Adrenal gland (tissue), 5 donors: ENCODE measurements at regions not wholly inside any gene's neighbourhood (a gene's known extent, or its start where the extent isn't known, plus 50 kb on each side); places are given as distances from the start of the nearest gene placed in this dataset.

Experiments
- CTCF ChIP-seq, 6 experiments: fragments of 450-650 bp in 4 of 6; fragments of 200-600 bp in 2 of 6; sonication (generic) in 1 of 6; IDR thresholded peaks; 1 replicate in 5 of 6; 2 replicates in 1 of 6; pipeline versions ENCODE4 v1.5.1 to v1.8.0; 2016 to 2021; ENCODE audit warnings: antibody characterized with exemption in 6 of 6, mild to moderate bottlenecking in 2 of 6, moderate library complexity in 1 of 6
- POLR2A ChIP-seq, 2 donors: fragments of 450-650 bp; IDR thresholded peaks; one replicate each; pipeline ENCODE4 v1.6.1; 2017; ENCODE audit warnings: antibody characterized with exemption in 2 of 2, mild to moderate bottlenecking in 2 of 2, moderate library complexity in 1 of 2
- donor health status: DM: no; HTN: no; CAD: no.

- TF ChIP-seq CTCF (IDR thresholded peaks at IDR 0.05) (no peak), POLR2A (IDR thresholded peaks at IDR 0.05) (no peak)
Measured at GRCh38 chr2:236970656-236971010, 115.1 kb upstream of the COPS8 start.
